ENCODE measurements at regions not wholly inside any gene's neighbourhood (a gene's known extent, or its start where the extent isn't known, plus 50 kb on each side); places are given as distances from the start of the nearest gene placed in this dataset.
"Not testable (repeated sequence)": the region's sequence is repeated elsewhere in the genome, so short reads cannot be mapped to it uniquely, and the experiment has no call there.

- DNase-seq, result no peak
These were observed 891.9 kb upstream of the ZNF722 start for GRCh38 chr7:63106506-63107388.

- not testable (repeated sequence) for DNase-seq
These were observed 887.1 kb upstream of the ZNF722 start for GRCh38 chr7:63111511-63111910.

DNA sequence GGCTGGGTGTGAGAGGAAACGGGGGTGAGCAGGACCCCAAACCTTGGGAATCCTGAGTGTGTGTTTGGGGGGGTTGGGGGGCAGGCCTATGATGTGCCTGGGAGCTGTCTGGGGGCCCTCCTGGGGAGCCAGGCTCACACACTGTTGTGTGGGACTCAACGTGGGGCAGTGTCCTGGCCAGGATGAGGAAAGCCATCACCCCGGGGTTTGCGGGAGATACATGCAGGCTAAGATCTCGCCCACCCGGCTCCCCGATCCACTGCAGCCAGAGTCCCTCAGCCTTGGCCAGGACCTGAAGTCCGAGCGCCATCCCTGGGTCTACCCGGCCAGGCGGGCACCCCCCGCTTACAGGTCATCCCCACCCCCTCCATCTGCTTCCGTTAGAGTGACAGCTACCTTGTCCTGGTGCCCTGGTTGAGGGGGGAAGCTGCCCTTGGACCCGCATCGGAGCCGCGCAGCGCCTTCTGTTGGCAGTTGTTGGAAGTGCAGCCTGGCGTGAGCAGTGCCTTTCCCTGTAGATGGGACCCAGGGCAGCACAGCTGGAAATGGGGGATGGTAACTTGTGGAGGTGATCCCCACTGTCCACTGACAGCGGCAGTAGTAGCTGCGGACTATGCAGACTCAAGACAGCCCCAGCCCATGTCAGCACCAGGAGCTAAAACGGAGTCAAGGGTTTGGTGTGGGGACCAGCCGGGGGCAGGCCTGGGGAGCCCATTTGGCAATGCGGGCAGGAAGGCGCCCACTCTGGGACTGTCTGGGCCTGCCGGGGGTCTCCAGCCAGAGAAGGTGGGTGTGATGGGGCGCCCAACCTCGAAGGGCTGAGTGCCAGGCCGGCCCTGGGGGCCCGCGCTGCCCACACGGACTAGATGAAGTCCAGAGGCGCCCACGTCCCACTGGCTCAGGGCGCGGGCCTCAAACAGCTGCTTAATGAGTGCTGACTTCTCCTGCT lies 885.6 kb upstream of the ZNF722 start:
- no peak for DNase-seq

GRCh38 chr7:63113713-63114285 lies 884.9 kb upstream of the ZNF722 start:
- DNase-seq, result no peak

GRCh38 chr7:63114371-63114985 lies 884.2 kb upstream of the ZNF722 start:
- DNase-seq, result no peak

Data from DMS53 (cell line).